ENCODE measurements at regions not wholly inside any gene's neighbourhood (a gene's known extent, or its start where the extent isn't known, plus 50 kb on each side); places are given as distances from the start of the nearest gene placed in this dataset.

- no peak overlapping the region for H3K27ac Mint-ChIP-seq
- ChIA-PET CTCF (no interaction called here), POLR2A (no interaction called here)
- DNase-seq = no peak
- no peaks in the 10 kb centered on the region for H3K27me3 Mint-ChIP-seq
- H3K36me3 Mint-ChIP-seq = no peaks in the 10 kb centered on the region
- peaks cover 2 to 4% (median 4%) of the 10 kb centered on the region in 3 donors for H3K9me3 Mint-ChIP-seq
- H3K27me3 ChIP-seq (replicated peaks in 1 of 2; ENCODE audit: control insufficient read depth in 2 of 2, extremely low read depth in 1 of 2, insufficient read depth in 2 of 2, low read length in 1 of 2) = peaks cover 0 to 2% of the 10 kb centered on the region in 2 experiments
- peak overlapping the region in 1 of 3 donors; percentile 64 for H3K4me3 Mint-ChIP-seq
- H3K4me1 ChIP-seq (ENCODE audit: control insufficient read depth in 1 of 2, extremely low read depth in 1 of 2, insufficient read depth in 2 of 2, low read length in 2 of 2) = no peaks in the 10 kb centered on the region
- H3K4me3 ChIP-seq (ENCODE audit: control insufficient read depth in 1 of 2, extremely low read depth in 1 of 2, low read length in 1 of 2) = no peak overlapping the region
- H3K9me3 ChIP-seq = no peaks in the 10 kb centered on the region
- H3K4me1 Mint-ChIP-seq = peaks cover 4 to 15% (median 4%) of the 10 kb centered on the region in 3 donors
- no peaks in the 10 kb centered on the region for H3K36me3 ChIP-seq (ENCODE audit: control insufficient read depth in 2 of 2, extremely low read depth in 1 of 2, insufficient read depth in 1 of 2, low read length in 1 of 2)
- ATAC-seq (replicated peaks in 1 of 4) = no peak
- H3K27ac ChIP-seq (ENCODE audit: low read length) = no peak overlapping the region
- WGBS (ENCODE audit: insufficient coverage) = 71% methylated on average over 8 of the region's 8 CpGs
These were observed 737.8 kb upstream of the FRG1 start for GRCh38 chr4:189202869-189203271.

DNA sequence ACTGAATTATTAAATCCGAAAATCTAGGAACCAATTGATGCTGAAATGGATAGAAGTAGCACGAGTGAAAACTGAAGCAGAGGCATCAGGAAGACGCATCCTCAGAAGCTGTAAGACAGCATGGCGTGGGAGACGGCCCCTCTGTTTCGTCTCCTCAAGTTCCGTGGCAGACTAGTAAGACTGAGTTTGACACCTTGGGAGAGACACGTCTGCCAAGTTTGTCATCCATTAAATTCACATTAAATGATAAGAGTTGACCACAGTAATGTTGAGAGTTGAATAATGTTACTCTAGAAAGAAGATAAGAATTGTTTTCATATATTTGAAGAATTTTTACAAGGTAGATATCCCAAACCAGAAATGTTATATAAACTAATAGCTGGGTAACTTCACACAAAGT lies 736.1 kb upstream of the FRG1 start:
- CTCF ChIA-PET = no interaction called here

GRCh38 chr4:189206953-189207352 lies 733.7 kb upstream of the FRG1 start:
- Histone ChIP-seq H3K9me3 (no peaks in the 10 kb centered on the region), H3K27me3 (replicated peaks in 1 of 2; ENCODE audit: control insufficient read depth in 2 of 2, extremely low read depth in 1 of 2, insufficient read depth in 2 of 2, low read length in 1 of 2) (peaks cover 0 to 2% of the 10 kb centered on the region in 2 experiments), H3K4me1 (ENCODE audit: control insufficient read depth in 1 of 2, extremely low read depth in 1 of 2, insufficient read depth in 2 of 2, low read length in 2 of 2) (no peaks in the 10 kb centered on the region), H3K36me3 (ENCODE audit: control insufficient read depth in 2 of 2, extremely low read depth in 1 of 2, insufficient read depth in 1 of 2, low read length in 1 of 2) (no peaks in the 10 kb centered on the region), H3K4me3 (ENCODE audit: control insufficient read depth in 1 of 2, extremely low read depth in 1 of 2, low read length in 1 of 2) (no peak overlapping the region), H3K27ac (ENCODE audit: low read length) (no peak overlapping the region)
- WGBS (ENCODE audit: insufficient coverage) = 80% methylated on average over 5 of the region's 10 CpGs
- CTCF ChIA-PET = no interaction called here
- H3K9me3 Mint-ChIP-seq = peaks cover 4 to 6% (median 6%) of the 10 kb centered on the region in 3 donors
- no peaks in the 10 kb centered on the region for H3K27me3 Mint-ChIP-seq
- no peak overlapping the region for H3K4me3 Mint-ChIP-seq
- H3K36me3 Mint-ChIP-seq = no peaks in the 10 kb centered on the region
- DNase-seq (no peak), ATAC-seq (replicated peaks in 1 of 4) (no peak)
- H3K4me1 Mint-ChIP-seq = peaks cover 4 to 15% (median 4%) of the 10 kb centered on the region in 3 donors
- no peak overlapping the region for H3K27ac Mint-ChIP-seq
- POLR2A ChIA-PET = no interaction called here

More for the DNA sequence above, 736.1 kb upstream of the FRG1 start:
- ATAC-seq (replicated peaks in 1 of 4) (no peak), DNase-seq (no peak)
- Mint-ChIP-seq H3K4me1 (peaks cover 4 to 15% (median 4%) of the 10 kb centered on the region in 3 donors), H3K27ac (no peak overlapping the region), H3K27me3 (no peaks in the 10 kb centered on the region), H3K9me3 (peaks cover 0 to 4% (median 0%) of the 10 kb centered on the region in 3 donors), H3K36me3 (no peaks in the 10 kb centered on the region), H3K4me3 (no peak overlapping the region)
- Histone ChIP-seq H3K4me3 (ENCODE audit: control insufficient read depth in 1 of 2, extremely low read depth in 1 of 2, low read length in 1 of 2) (no peak overlapping the region), H3K27ac (ENCODE audit: low read length) (no peak overlapping the region), H3K36me3 (ENCODE audit: control insufficient read depth in 2 of 2, extremely low read depth in 1 of 2, insufficient read depth in 1 of 2, low read length in 1 of 2) (no peaks in the 10 kb centered on the region), H3K4me1 (ENCODE audit: control insufficient read depth in 1 of 2, extremely low read depth in 1 of 2, insufficient read depth in 2 of 2, low read length in 2 of 2) (no peaks in the 10 kb centered on the region), H3K9me3 (no peaks in the 10 kb centered on the region), H3K27me3 (replicated peaks in 1 of 2; ENCODE audit: control insufficient read depth in 2 of 2, extremely low read depth in 1 of 2, insufficient read depth in 2 of 2, low read length in 1 of 2) (peaks cover 0 to 2% of the 10 kb centered on the region in 2 experiments)
- WGBS (ENCODE audit: insufficient coverage) = 93% methylated on average over 5 of the region's 8 CpGs
- POLR2A ChIA-PET = no interaction called here

GRCh38 chr4:189207872-189208271 lies 732.8 kb upstream of the FRG1 start:
- Histone ChIP-seq H3K9me3 (no peaks in the 10 kb centered on the region), H3K27me3 (replicated peaks in 1 of 2; ENCODE audit: control insufficient read depth in 2 of 2, extremely low read depth in 1 of 2, insufficient read depth in 2 of 2, low read length in 1 of 2) (peaks cover 0 to 2% of the 10 kb centered on the region in 2 experiments), H3K27ac (ENCODE audit: low read length) (no peak overlapping the region), H3K36me3 (ENCODE audit: control insufficient read depth in 2 of 2, extremely low read depth in 1 of 2, insufficient read depth in 1 of 2, low read length in 1 of 2) (no peaks in the 10 kb centered on the region), H3K4me1 (ENCODE audit: control insufficient read depth in 1 of 2, extremely low read depth in 1 of 2, insufficient read depth in 2 of 2, low read length in 2 of 2) (no peaks in the 10 kb centered on the region), H3K4me3 (ENCODE audit: control insufficient read depth in 1 of 2, extremely low read depth in 1 of 2, low read length in 1 of 2) (no peak overlapping the region)
- Mint-ChIP-seq H3K27ac (no peak overlapping the region), H3K27me3 (no peaks in the 10 kb centered on the region), H3K9me3 (peaks cover 4 to 6% (median 6%) of the 10 kb centered on the region in 3 donors), H3K4me1 (peaks cover 0 to 7% (median 0%) of the 10 kb centered on the region in 3 donors), H3K4me3 (no peak overlapping the region), H3K36me3 (no peaks in the 10 kb centered on the region)
- no peak for DNase-seq
- ChIA-PET POLR2A (no interaction called here), CTCF (no interaction called here)
- WGBS (ENCODE audit: insufficient coverage) = 100% methylated on average over 4 of the region's 5 CpGs
- ATAC-seq (replicated peaks in 1 of 4) = no peak

DNA sequence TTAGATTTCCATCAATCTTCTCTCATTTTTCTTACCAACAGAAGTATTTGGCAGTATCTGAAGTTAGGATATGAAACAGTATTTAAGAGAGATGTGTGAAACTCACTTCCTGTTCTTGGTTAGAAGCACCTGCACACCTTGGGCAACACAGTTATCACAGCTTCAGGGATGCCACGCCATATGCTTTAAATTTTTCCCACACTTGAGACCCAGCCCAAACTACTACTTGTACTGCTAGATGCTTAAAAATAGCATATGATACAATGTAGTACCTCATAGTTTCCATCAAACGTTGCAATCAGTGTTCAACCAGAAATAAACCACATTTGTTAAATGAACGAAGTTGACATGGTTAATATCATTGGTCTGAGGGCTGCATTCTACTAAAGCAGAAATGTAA lies 725.1 kb upstream of the FRG1 start:
- CTCF ChIA-PET = no interaction called here
- Histone ChIP-seq H3K4me1 (ENCODE audit: control insufficient read depth in 1 of 2, extremely low read depth in 1 of 2, insufficient read depth in 2 of 2, low read length in 2 of 2) (no peaks in the 10 kb centered on the region), H3K9me3 (no peaks in the 10 kb centered on the region), H3K27ac (ENCODE audit: low read length) (no peak overlapping the region), H3K36me3 (ENCODE audit: control insufficient read depth in 2 of 2, extremely low read depth in 1 of 2, insufficient read depth in 1 of 2, low read length in 1 of 2) (no peaks in the 10 kb centered on the region), H3K27me3 (replicated peaks in 1 of 2; ENCODE audit: control insufficient read depth in 2 of 2, extremely low read depth in 1 of 2, insufficient read depth in 2 of 2, low read length in 1 of 2) (no peaks in the 10 kb centered on the region), H3K4me3 (ENCODE audit: control insufficient read depth in 1 of 2, extremely low read depth in 1 of 2, low read length in 1 of 2) (no peak overlapping the region)
- DNase-seq = no peak
- Mint-ChIP-seq H3K4me3 (no peak overlapping the region), H3K4me1 (no peaks in the 10 kb centered on the region), H3K27ac (no peak overlapping the region), H3K36me3 (no peaks in the 10 kb centered on the region), H3K27me3 (no peaks in the 10 kb centered on the region), H3K9me3 (peaks cover 11 to 13% (median 13%) of the 10 kb centered on the region in 3 donors)
- POLR2A ChIA-PET = no interaction called here
- no peak for ATAC-seq (replicated peaks in 1 of 4)
- WGBS (ENCODE audit: insufficient coverage) = no CpG with 5 or more reads among the region's 3 CpGs

DNA sequence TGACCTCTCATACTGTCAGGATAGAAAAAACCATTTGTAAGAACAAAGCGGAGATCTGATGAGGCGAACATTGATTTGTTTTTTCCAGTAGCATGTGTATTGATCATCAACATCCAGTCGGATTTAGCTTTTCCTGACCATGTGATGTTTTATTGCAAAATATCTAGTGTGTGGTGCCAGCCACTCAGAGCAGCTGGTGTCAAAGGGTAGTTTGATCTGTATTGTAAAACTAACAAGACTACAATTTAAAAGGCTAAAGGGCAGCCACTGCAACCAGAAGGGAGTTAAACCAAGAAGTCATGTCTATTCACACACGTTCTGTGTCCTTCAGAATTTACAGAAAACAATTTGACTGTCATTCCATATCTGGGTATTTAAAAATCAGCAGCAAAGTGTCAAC lies 719.0 kb upstream of the FRG1 start:
- CTCF ChIA-PET = no interaction called here
- Mint-ChIP-seq H3K4me3 (no peak overlapping the region), H3K9me3 (peaks cover 6 to 8% (median 7%) of the 10 kb centered on the region in 3 donors), H3K27ac (no peak overlapping the region), H3K27me3 (no peaks in the 10 kb centered on the region), H3K4me1 (no peaks in the 10 kb centered on the region), H3K36me3 (no peaks in the 10 kb centered on the region)
- no CpG with 5 or more reads among the region's 4 CpGs for WGBS (ENCODE audit: insufficient coverage)
- no peak for ATAC-seq (replicated peaks in 1 of 4)
- H3K27ac ChIP-seq (ENCODE audit: low read length) = no peak overlapping the region
- no peaks in the 10 kb centered on the region for H3K9me3 ChIP-seq
- POLR2A ChIA-PET = no interaction called here
- H3K4me1 ChIP-seq (ENCODE audit: control insufficient read depth in 1 of 2, extremely low read depth in 1 of 2, insufficient read depth in 2 of 2, low read length in 2 of 2) = no peaks in the 10 kb centered on the region
- no peak overlapping the region for H3K4me3 ChIP-seq (ENCODE audit: control insufficient read depth in 1 of 2, extremely low read depth in 1 of 2, low read length in 1 of 2)
- H3K36me3 ChIP-seq (ENCODE audit: control insufficient read depth in 2 of 2, extremely low read depth in 1 of 2, insufficient read depth in 1 of 2, low read length in 1 of 2) = no peaks in the 10 kb centered on the region
- H3K27me3 ChIP-seq (replicated peaks in 1 of 2; ENCODE audit: control insufficient read depth in 2 of 2, extremely low read depth in 1 of 2, insufficient read depth in 2 of 2, low read length in 1 of 2) = no peaks in the 10 kb centered on the region
- no peak for DNase-seq

- no peaks in the 10 kb centered on the region for H3K36me3 ChIP-seq (ENCODE audit: control insufficient read depth in 2 of 2, extremely low read depth in 1 of 2, insufficient read depth in 1 of 2, low read length in 1 of 2)
- CTCF ChIA-PET = no interaction called here
- no peaks in the 10 kb centered on the region for H3K27me3 ChIP-seq (replicated peaks in 1 of 2; ENCODE audit: control insufficient read depth in 2 of 2, extremely low read depth in 1 of 2, insufficient read depth in 2 of 2, low read length in 1 of 2)
- no peak overlapping the region for H3K27ac Mint-ChIP-seq
- H3K4me3 ChIP-seq (ENCODE audit: control insufficient read depth in 1 of 2, extremely low read depth in 1 of 2, low read length in 1 of 2) = no peak overlapping the region
- WGBS (ENCODE audit: insufficient coverage) = no CpG with 5 or more reads among the region's 1 CpG
- no peak for ATAC-seq (replicated peaks in 1 of 4)
- H3K9me3 Mint-ChIP-seq = peaks cover 0 to 6% (median 0%) of the 10 kb centered on the region in 3 donors
- H3K27me3 Mint-ChIP-seq = no peaks in the 10 kb centered on the region
- no peaks in the 10 kb centered on the region for H3K9me3 ChIP-seq
- POLR2A ChIA-PET = no interaction called here
- no peak overlapping the region for H3K4me3 Mint-ChIP-seq
- no peaks in the 10 kb centered on the region for H3K4me1 Mint-ChIP-seq
- DNase-seq = no peak
- no peak overlapping the region for H3K27ac ChIP-seq (ENCODE audit: low read length)
- H3K4me1 ChIP-seq (ENCODE audit: control insufficient read depth in 1 of 2, extremely low read depth in 1 of 2, insufficient read depth in 2 of 2, low read length in 2 of 2) = no peaks in the 10 kb centered on the region
- H3K36me3 Mint-ChIP-seq = no peaks in the 10 kb centered on the region
These were observed 711.9 kb upstream of the FRG1 start for GRCh38 chr4:189228726-189229125.

Data from T-cell (primary cell).